ENCODE measurements at regions not wholly inside any gene's neighbourhood (a gene's known extent, or its start where the extent isn't known, plus 50 kb on each side); places are given as distances from the start of the nearest gene placed in this dataset.
"Not testable (repeated sequence)": the region's sequence is repeated elsewhere in the genome, so short reads cannot be mapped to it uniquely, and the experiment has no call there.

GRCh38 chr12:9543341-9543740 lies 64.4 kb downstream of the KLRB1 start:
- intact Hi-C loops (cut with DNase I); ATAC-seq; DNase-seq (ENCODE audit: low spot score): not testable (repeated sequence)

GRCh38 chr12:9542827-9543226 lies 64.9 kb downstream of the KLRB1 start:
- DNase-seq (ENCODE audit: low spot score); intact Hi-C loops (cut with DNase I); ATAC-seq: not testable (repeated sequence)

- ATAC-seq; DNase-seq (ENCODE audit: low spot score); intact Hi-C loops (cut with DNase I): not testable (repeated sequence)
These were observed 91.8 kb downstream of the KLRB1 start for GRCh38 chr12:9515925-9516324.

GRCh38 chr12:9512695-9513094 lies 95.0 kb downstream of the KLRB1 start:
- intact Hi-C loops (cut with DNase I); ATAC-seq; DNase-seq (ENCODE audit: low spot score): not testable (repeated sequence)

- intact Hi-C loops (cut with DNase I); ATAC-seq; DNase-seq (ENCODE audit: low spot score): not testable (repeated sequence)
These were observed 97.2 kb downstream of the KLRB1 start for GRCh38 chr12:9510392-9511011.

- intact Hi-C loops (cut with DNase I): no loop called here
- no peak for ATAC-seq
- no peak for DNase-seq (ENCODE audit: low spot score)
These were observed 98.1 kb downstream of the KLRB1 start for GRCh38 chr12:9509464-9510161.

GRCh38 chr12:9506746-9507145 lies 101.0 kb downstream of the KLRB1 start:
- DNase-seq (ENCODE audit: low spot score) (no peak), ATAC-seq (no peak)
- intact Hi-C loops (cut with DNase I): no loop called here

- intact Hi-C loops (cut with DNase I); ATAC-seq; DNase-seq (ENCODE audit: low spot score): not testable (repeated sequence)
These were observed 104.3 kb downstream of the KLRB1 start for GRCh38 chr12:9503384-9503783.

- intact Hi-C loops (cut with DNase I); ATAC-seq; DNase-seq (ENCODE audit: low spot score): not testable (repeated sequence)
These were observed 104.9 kb downstream of the KLRB1 start for GRCh38 chr12:9502845-9503244.

GRCh38 chr12:9493325-9493724 lies 114.4 kb downstream of the KLRB1 start:
- intact Hi-C loops (cut with DNase I); ATAC-seq; DNase-seq (ENCODE audit: low spot score): not testable (repeated sequence)

GRCh38 chr12:9481289-9481688 lies 126.4 kb downstream of the KLRB1 start:
- intact Hi-C loops (cut with DNase I); DNase-seq (ENCODE audit: low spot score); ATAC-seq: not testable (repeated sequence)

GRCh38 chr12:9474197-9474596 lies 133.5 kb downstream of the KLRB1 start:
- DNase-seq (ENCODE audit: low spot score); intact Hi-C loops (cut with DNase I); ATAC-seq: not testable (repeated sequence)

- DNase-seq (ENCODE audit: low spot score); ATAC-seq; intact Hi-C loops (cut with DNase I): not testable (repeated sequence)
These were observed 134.1 kb downstream of the KLRB1 start for GRCh38 chr12:9473638-9474037.

GRCh38 chr12:9471501-9471900 lies 136.2 kb downstream of the KLRB1 start:
- ATAC-seq; intact Hi-C loops (cut with DNase I); DNase-seq (ENCODE audit: low spot score): not testable (repeated sequence)

GRCh38 chr12:9470367-9470766 lies 137.3 kb downstream of the KLRB1 start:
- DNase-seq (ENCODE audit: low spot score); ATAC-seq; intact Hi-C loops (cut with DNase I): not testable (repeated sequence)

GRCh38 chr12:9469956-9470355 lies 137.8 kb downstream of the KLRB1 start:
- ATAC-seq; DNase-seq (ENCODE audit: low spot score); intact Hi-C loops (cut with DNase I): not testable (repeated sequence)

GRCh38 chr12:9469463-9469862 lies 138.3 kb downstream of the KLRB1 start:
- DNase-seq (ENCODE audit: low spot score); intact Hi-C loops (cut with DNase I); ATAC-seq: not testable (repeated sequence)

- intact Hi-C loops (cut with DNase I): not testable (repeated sequence)
- DNase-seq (ENCODE audit: low spot score) (peak; percentile 73), ATAC-seq (peak; percentile 58)
These were observed 138.7 kb downstream of the KLRB1 start for GRCh38 chr12:9468998-9469397.

GRCh38 chr12:9468144-9468543 lies 139.6 kb downstream of the KLRB1 start:
- intact Hi-C loops (cut with DNase I); ATAC-seq; DNase-seq (ENCODE audit: low spot score): not testable (repeated sequence)

- no peak for DNase-seq (ENCODE audit: low spot score)
- no peak for ATAC-seq
- intact Hi-C loops (cut with DNase I): no loop called here
These were observed 143.3 kb downstream of the KLRB1 start for GRCh38 chr12:9464408-9464807.
